Kidney (tissue), 13 donors: ENCODE measurements at regions not wholly inside any gene's neighbourhood (a gene's known extent, or its start where the extent isn't known, plus 50 kb on each side); places are given as distances from the start of the nearest gene placed in this dataset.

Experiments used
- DNase-seq, 5 donors: peaks; one replicate each; pipeline ENCODE4 v3.0.0-alpha.2; 2013 to 2020
- FAIRE-seq: peaks from 2 replicates; lab custom pipeline; 2012; peaks lifted over from hg19 to GRCh38; lab: Jason Lieb, UNC
- H3K27ac ChIP-seq, 2 donors: one replicate each; pipeline ENCODE4 v1.7.0; 2013; ENCODE audit warnings: low read depth in 2 of 2, low read length in 2 of 2, inconsistent platforms in 1 of 2
- H3K27me3 ChIP-seq: one replicate; pipeline ENCODE4 v1.7.1; 2013; ENCODE audit warnings: low read length, inconsistent platforms; ENCODE audit not compliant: control insufficient read depth, insufficient read depth
- H3K36me3 ChIP-seq, 3 donors: one replicate each; pipeline versions ENCODE4 v1.7.0 to v1.7.1; 2013; ENCODE audit warnings: low read length in 3 of 3, control low read depth in 1 of 3, inconsistent platforms in 1 of 3; ENCODE audit not compliant: insufficient read depth in 3 of 3, control insufficient read depth in 2 of 3
- H3K4me1 ChIP-seq, 3 donors: one replicate each; pipeline versions ENCODE4 v1.7.0 to v1.7.1; 2013; ENCODE audit warnings: low read length in 3 of 3, inconsistent platforms in 1 of 3, low read depth in 1 of 3; ENCODE audit not compliant: control insufficient read depth in 2 of 3, insufficient read depth in 2 of 3
- H3K4me3 ChIP-seq, 3 donors: one replicate each; pipeline versions ENCODE4 v1.7.0 to v1.8.1; 2013; ENCODE audit warnings: low read length in 3 of 3, control low read depth in 1 of 3, inconsistent platforms in 1 of 3
- H3K9ac ChIP-seq, 3 donors: one replicate each; pipeline versions ENCODE4 v1.7.0 to v1.7.1; 2013; ENCODE audit warnings: low read length in 3 of 3, control low read depth in 1 of 3, inconsistent platforms in 1 of 3
- H3K9me3 ChIP-seq, 3 donors: one replicate each; pipeline versions ENCODE4 v1.7.0 to v1.7.1; 2013; ENCODE audit warnings: low read length in 3 of 3, control low read depth in 1 of 3, inconsistent platforms in 1 of 3; ENCODE audit not compliant: control insufficient read depth in 2 of 3, insufficient read depth in 1 of 3
- intact Hi-C: fragments of 100-400 bp; cut with DNase I; formaldehyde crosslinking; loops from one replicate; pipeline ENCODE4 v1.11.1; 2022
- TF ChIP-seq, protein P1 (sequence below): IDR thresholded peaks from 3 replicates; pipeline ENCODE4 v1.5.1; 2012; ENCODE audit warnings: mild to moderate bottlenecking, moderate library complexity, borderline replicate concordance; ENCODE audit not compliant: insufficient read depth; ENCODE audit errors: extremely low read depth
- donor health status: control.
- donor health status: control.
- donor health status: control.
- donor health status: control.
- donor health status: control.
- donor health status: DM: yes; HTN: yes; CAD: no.
- donor health status: Normal renal cell carcinoma (clear cell type).

DNA sequence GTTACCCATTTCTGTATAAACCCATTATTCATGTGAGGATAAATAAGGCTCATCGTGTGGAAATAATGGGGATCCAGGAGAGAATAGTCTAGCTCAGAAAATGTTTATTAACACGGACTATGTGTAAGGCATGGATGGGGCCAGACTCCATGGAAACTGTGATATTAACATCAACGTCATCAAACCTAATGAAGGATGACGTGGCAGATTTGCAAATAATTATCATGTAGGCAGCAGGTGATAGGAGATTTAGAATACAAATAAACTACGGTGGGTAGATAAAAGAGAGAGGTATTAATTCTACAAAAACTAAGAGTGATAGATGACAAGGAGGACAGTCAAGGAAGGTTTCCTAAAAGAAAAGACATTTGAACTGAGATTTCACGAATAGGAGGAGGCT is 592.2 kb downstream of the REEP3 start:
- Histone ChIP-seq H3K27me3 (no peaks in the 10 kb centered on the region), H3K27ac (no peak overlapping the region), H3K4me1 (no peaks in the 10 kb centered on the region), H3K9ac (no peak overlapping the region), H3K36me3 (no peaks in the 10 kb centered on the region), H3K9me3 (no peaks in the 10 kb centered on the region), H3K4me3 (no peak overlapping the region)
- intact Hi-C loops = no loop called here
- DNase-seq = no peak
- FAIRE-seq = no peak
- TF ChIP-seq, protein P1, sequence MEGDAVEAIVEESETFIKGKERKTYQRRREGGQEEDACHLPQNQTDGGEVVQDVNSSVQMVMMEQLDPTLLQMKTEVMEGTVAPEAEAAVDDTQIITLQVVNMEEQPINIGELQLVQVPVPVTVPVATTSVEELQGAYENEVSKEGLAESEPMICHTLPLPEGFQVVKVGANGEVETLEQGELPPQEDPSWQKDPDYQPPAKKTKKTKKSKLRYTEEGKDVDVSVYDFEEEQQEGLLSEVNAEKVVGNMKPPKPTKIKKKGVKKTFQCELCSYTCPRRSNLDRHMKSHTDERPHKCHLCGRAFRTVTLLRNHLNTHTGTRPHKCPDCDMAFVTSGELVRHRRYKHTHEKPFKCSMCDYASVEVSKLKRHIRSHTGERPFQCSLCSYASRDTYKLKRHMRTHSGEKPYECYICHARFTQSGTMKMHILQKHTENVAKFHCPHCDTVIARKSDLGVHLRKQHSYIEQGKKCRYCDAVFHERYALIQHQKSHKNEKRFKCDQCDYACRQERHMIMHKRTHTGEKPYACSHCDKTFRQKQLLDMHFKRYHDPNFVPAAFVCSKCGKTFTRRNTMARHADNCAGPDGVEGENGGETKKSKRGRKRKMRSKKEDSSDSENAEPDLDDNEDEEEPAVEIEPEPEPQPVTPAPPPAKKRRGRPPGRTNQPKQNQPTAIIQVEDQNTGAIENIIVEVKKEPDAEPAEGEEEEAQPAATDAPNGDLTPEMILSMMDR = no peak

DNA sequence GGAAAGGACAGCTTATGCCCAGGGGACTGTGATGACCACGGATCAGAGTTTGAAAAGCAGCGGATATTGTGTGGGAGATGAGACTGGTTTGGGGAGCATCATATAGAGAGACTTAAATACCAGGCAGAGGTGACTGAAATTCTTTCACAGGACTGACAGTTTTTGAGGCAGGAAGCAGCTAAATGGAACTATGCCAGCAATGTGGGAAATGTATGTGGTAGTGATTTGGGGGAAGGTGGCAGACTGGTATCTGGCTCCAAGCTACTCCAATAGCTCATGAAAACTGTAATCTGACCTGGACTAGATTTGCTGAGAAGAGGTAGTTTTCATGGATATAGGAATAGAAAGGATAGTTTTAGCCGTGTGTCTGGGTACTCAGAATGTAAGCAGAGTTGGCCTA is 592.6 kb downstream of the REEP3 start:
- TF ChIP-seq, protein P1 = no peak
- H3K27ac ChIP-seq = no peak overlapping the region
- intact Hi-C loops = no loop called here
- no peak overlapping the region for H3K4me3 ChIP-seq
- DNase-seq (peak in 2 of 5 donors; percentile 24 to 41), FAIRE-seq (no peak)
- no peaks in the 10 kb centered on the region for H3K9me3 ChIP-seq
- H3K36me3 ChIP-seq = no peaks in the 10 kb centered on the region
- H3K4me1 ChIP-seq = no peaks in the 10 kb centered on the region
- H3K27me3 ChIP-seq = no peaks in the 10 kb centered on the region
- H3K9ac ChIP-seq = no peak overlapping the region

DNA sequence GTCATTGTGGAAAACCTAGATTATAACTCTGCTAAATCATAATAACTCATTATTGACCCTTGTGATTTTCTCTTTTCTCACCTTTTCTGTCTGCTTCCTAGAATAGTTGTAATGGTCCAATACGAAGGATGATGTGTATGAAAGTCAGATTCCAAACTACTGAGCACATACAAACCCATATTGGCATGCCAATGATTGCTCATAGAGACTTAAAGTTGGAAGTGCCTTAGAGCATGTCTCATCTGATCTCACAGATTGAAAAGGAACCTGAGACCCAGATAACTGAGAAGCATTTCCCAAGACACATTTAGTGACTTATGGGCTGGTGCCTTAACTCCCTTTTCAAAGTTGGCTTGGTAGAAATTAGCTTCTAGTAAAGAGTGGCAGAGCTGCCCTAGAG is 594.3 kb downstream of the REEP3 start:
- TF ChIP-seq, protein P1 = no peak
- Histone ChIP-seq H3K4me3 (no peak overlapping the region), H3K27me3 (no peaks in the 10 kb centered on the region), H3K9me3 (no peaks in the 10 kb centered on the region), H3K36me3 (no peaks in the 10 kb centered on the region), H3K27ac (no peak overlapping the region), H3K4me1 (no peaks in the 10 kb centered on the region), H3K9ac (no peak overlapping the region)
- intact Hi-C loops = no loop called here
- no peak for FAIRE-seq
- DNase-seq = no peak
